GM12892 (cell line): ENCODE measurements at regions not wholly inside any gene's neighbourhood (a gene's known extent, or its start where the extent isn't known, plus 50 kb on each side); places are given as distances from the start of the nearest gene placed in this dataset.

Experiments used
- POLR2A ChIP-seq: IDR thresholded peaks from 2 replicates; pipeline ENCODE4 v1.6.1; 2011; ENCODE audit warnings: low read depth, low read length, control low read depth
- TAF1 ChIP-seq: IDR thresholded peaks from 2 replicates; pipeline ENCODE4 v1.6.1; 2011; ENCODE audit warnings: low read depth, mild to moderate bottlenecking, control low read depth, low read length, borderline replicate concordance

- no peak for TF ChIP-seq TAF1
- no peak for TF ChIP-seq POLR2A
Measured at GRCh38 chr11:107250017-107250416, 207.6 kb downstream of the CWF19L2 start.
